Activated CD8-positive, alpha-beta T cell treated with anti-CD3 and anti-CD28 coated beads for 36 hours (primary cell): ENCODE measurements at regions not wholly inside any gene's neighbourhood (a gene's known extent, or its start where the extent isn't known, plus 50 kb on each side); places are given as distances from the start of the nearest gene placed in this dataset.

ENCODE experiments used
- ATAC-seq: fragments of 200-7000 bp; cut with Tn5 transposase; one replicate; pipeline ENCODE4 v1.10.0; 2021; ENCODE audit warnings: mild to moderate bottlenecking, moderate library complexity
- CTCF ChIA-PET: fragments of 350-600 bp; sonication (Branson Sonifier 250); formaldehyde crosslinking; loops from one replicate; lab custom pipeline; 2021; ENCODE audit warnings: antibody characterized with exemption; lab: Charles Lee
- POLR2A ChIA-PET: fragments of 350-600 bp; sonication (Branson Sonifier 250); formaldehyde crosslinking; loops from one replicate; lab custom pipeline; 2021; ENCODE audit warnings: antibody characterized with exemption; lab: Charles Lee
- DNase-seq: peaks from one replicate; pipeline ENCODE4 v3.0.0-alpha.2; 2020
- H3K27ac Mint-ChIP-seq: one replicate; pipeline ENCODE4 v1.8.0; 2021; ENCODE audit warnings: mild to moderate bottlenecking, mixed read lengths
- H3K27me3 Mint-ChIP-seq: one replicate; pipeline ENCODE4 v1.8.0; 2021; ENCODE audit warnings: mixed read lengths
- H3K36me3 Mint-ChIP-seq: one replicate; pipeline ENCODE4 v1.8.0; 2021; ENCODE audit warnings: low read depth, mixed read lengths
- H3K4me1 Mint-ChIP-seq: one replicate; pipeline ENCODE4 v1.8.0; 2021; ENCODE audit warnings: low read depth, mixed read lengths
- H3K4me3 Mint-ChIP-seq: one replicate; pipeline ENCODE4 v1.8.0; 2021; ENCODE audit warnings: mild to moderate bottlenecking, moderate library complexity, mixed read lengths
- H3K9me3 Mint-ChIP-seq: one replicate; pipeline ENCODE4 v1.8.0; 2021; ENCODE audit warnings: mixed read lengths
- CTCF ChIP-seq: fragments of 200-600 bp; IDR thresholded peaks from one replicate; pipeline ENCODE4 v1.8.0; 2022; ENCODE audit warnings: antibody characterized with exemption, mild to moderate bottlenecking
- intact Hi-C: fragments of 100-400 bp; cut with micrococcal nuclease; formaldehyde crosslinking; loops from one replicate; pipeline ENCODE4 v1.10.0; 2022

DNA sequence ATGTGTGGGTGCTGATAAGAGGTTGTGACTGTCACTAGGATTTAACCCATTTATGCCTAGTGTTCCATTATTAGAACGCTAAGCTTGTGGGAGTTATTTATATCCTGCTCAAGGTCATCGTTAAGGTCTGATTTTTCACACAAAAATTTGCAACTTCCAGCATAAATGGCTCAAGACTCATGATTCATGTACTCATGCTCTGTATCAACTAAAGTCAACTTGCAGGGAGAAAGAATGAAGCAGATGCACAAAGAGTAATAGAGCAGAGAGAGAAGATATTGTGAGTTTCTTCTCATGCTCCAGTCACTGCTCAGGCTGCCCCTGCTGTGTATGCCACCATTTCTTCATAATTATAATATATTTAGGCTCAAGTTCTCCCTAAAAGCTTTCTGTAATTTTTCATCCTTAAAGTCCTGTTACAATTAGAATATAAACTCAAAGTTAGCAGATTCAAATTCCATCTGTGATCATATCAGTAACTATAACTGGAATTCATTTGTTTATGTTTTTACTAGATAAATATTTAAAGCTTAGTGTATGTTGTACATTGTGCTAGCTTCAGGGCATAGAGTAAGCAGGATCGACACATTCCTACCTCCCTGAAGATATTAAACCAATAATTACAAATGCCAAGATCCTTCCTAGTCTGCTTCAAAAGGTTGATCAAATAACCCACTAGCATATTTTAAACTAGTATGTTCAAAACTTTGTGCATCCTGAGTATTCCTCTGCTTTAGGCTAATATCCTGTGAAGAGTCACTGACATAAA lies 136.7 kb downstream of the NUDT12 start:
- no peaks in the 10 kb centered on the region for H3K9me3 Mint-ChIP-seq
- H3K27me3 Mint-ChIP-seq, result peaks cover 7% of the 10 kb centered on the region
- no peak overlapping the region for H3K4me3 Mint-ChIP-seq
- H3K4me1 Mint-ChIP-seq, result no peaks in the 10 kb centered on the region
- DNase-seq (no peak), ATAC-seq (no peak)
- ChIA-PET CTCF (no interaction called here), POLR2A (no interaction called here)
- TF ChIP-seq CTCF, result no peak
- no peaks in the 10 kb centered on the region for H3K36me3 Mint-ChIP-seq
- no peak overlapping the region for H3K27ac Mint-ChIP-seq
- intact Hi-C loops, result no loop called here

GRCh38 chr5:103424453-103425205 lies 138.0 kb downstream of the NUDT12 start:
- DNase-seq (no peak), ATAC-seq (no peak)
- ChIA-PET POLR2A (no interaction called here), CTCF (no interaction called here)
- no peaks in the 10 kb centered on the region for H3K4me1 Mint-ChIP-seq
- H3K9me3 Mint-ChIP-seq, result no peaks in the 10 kb centered on the region
- H3K36me3 Mint-ChIP-seq, result no peaks in the 10 kb centered on the region
- no peak overlapping the region for H3K4me3 Mint-ChIP-seq
- H3K27ac Mint-ChIP-seq, result no peak overlapping the region
- peaks cover 8% of the 10 kb centered on the region for H3K27me3 Mint-ChIP-seq
- intact Hi-C loops, result no loop called here
- no peak for TF ChIP-seq CTCF

DNA sequence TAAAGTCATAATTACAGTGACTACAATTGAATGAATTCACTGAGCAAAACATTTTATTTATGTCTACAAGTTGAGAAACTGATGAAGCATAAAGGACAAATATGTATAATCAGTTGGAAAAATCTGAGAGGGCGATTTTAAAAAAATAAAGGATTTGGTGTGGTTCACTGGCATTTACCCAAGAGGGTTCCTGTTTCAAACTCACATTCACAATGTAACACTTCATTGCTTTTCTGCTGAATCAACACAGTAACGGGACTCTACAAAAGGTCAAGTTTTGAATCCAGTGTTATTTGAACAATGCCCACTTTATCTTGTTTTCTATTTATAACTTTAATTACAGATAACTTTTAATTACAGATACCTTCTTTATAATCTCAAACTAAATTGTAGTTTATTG lies 138.6 kb downstream of the NUDT12 start:
- no peak overlapping the region for H3K27ac Mint-ChIP-seq
- DNase-seq (no peak), ATAC-seq (no peak)
- no peaks in the 10 kb centered on the region for H3K36me3 Mint-ChIP-seq
- TF ChIP-seq CTCF, result no peak
- POLR2A ChIA-PET, result no interaction called here
- CTCF ChIA-PET, result no interaction called here
- intact Hi-C loops, result no loop called here
- H3K4me3 Mint-ChIP-seq, result no peak overlapping the region
- no peaks in the 10 kb centered on the region for H3K4me1 Mint-ChIP-seq
- H3K27me3 Mint-ChIP-seq, result peaks cover 9% of the 10 kb centered on the region
- H3K9me3 Mint-ChIP-seq, result no peaks in the 10 kb centered on the region

DNA sequence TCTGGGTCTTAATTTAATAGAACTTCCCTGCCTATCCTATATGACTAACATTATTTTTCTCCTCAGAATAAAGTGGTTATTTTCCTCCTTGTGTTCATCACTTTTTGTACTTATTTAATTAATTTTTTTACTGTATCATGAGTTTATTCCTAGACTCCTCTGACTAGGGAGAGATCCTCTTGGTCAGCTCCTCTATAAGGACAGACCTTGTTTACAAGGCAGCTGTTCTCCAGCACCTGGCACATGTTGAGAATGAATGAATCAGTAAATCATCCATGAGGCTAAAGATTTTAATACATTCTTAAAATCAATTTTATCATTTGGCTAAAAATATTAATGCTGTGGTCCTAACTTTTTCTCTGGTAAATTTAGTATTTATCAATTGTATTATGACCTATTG lies 139.8 kb downstream of the NUDT12 start:
- ATAC-seq, result no peak
- CTCF ChIA-PET, result no interaction called here
- Mint-ChIP-seq H3K4me1 (no peaks in the 10 kb centered on the region), H3K27me3 (peaks cover 12% of the 10 kb centered on the region), H3K27ac (no peak overlapping the region), H3K36me3 (no peaks in the 10 kb centered on the region), H3K4me3 (no peak overlapping the region), H3K9me3 (no peaks in the 10 kb centered on the region)
- intact Hi-C loops, result no loop called here
- DNase-seq, result no peak
- TF ChIP-seq CTCF, result no peak
- POLR2A ChIA-PET, result no interaction called here

- ATAC-seq, result no peak
- Mint-ChIP-seq H3K27me3 (peaks cover 17% of the 10 kb centered on the region), H3K4me1 (no peaks in the 10 kb centered on the region)
Measured at GRCh38 chr5:103414604-103415003, 148.0 kb downstream of the NUDT12 start.

More at GRCh38 chr5:103414604-103415003, 148.0 kb downstream of the NUDT12 start:
- TF ChIP-seq CTCF, result no peak
- no peaks in the 10 kb centered on the region for H3K9me3 Mint-ChIP-seq
- ChIA-PET POLR2A (no interaction called here), CTCF (no interaction called here)
- H3K36me3 Mint-ChIP-seq, result no peaks in the 10 kb centered on the region
- intact Hi-C loops, result no loop called here
- no peak for DNase-seq
- no peak overlapping the region for H3K27ac Mint-ChIP-seq
- H3K4me3 Mint-ChIP-seq, result no peak overlapping the region
